ENCODE measurements at regions not wholly inside any gene's neighbourhood (a gene's known extent, or its start where the extent isn't known, plus 50 kb on each side); places are given as distances from the start of the nearest gene placed in this dataset.

DNA sequence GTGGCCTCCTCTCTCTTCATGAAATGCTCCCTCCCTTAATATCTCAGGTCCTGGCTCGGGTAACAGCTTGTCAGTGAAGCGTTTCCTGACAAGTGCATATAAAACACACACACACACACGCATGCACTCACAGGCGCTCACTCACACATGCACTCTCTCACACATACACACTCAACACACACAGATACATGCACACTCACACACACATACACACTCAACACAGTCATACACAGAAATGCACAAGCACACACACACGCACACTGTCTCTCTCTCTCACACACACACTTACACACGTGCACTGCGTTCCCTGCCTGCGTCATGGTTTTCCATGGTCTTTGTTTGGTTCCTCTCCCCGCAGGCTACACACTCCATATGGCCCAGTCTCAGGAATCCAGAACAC lies 344.1 kb downstream of the UQCRFS1 start:
- Histone ChIP-seq H3K4me3 (no peak overlapping the region), H3K27me3 (no peaks in the 10 kb centered on the region), H3K27ac (no peak overlapping the region), H3K4me1 (ENCODE audit: insufficient read depth) (peaks cover 3% of the 10 kb centered on the region), H3K9me3 (no peaks in the 10 kb centered on the region), H3K36me3 (no peaks in the 10 kb centered on the region)
- 78 to 91% (median 88%) methylated on average over 9 of the region's 9 CpGs for WGBS, 3 donors
- intact Hi-C loops (cut with DNase I): no loop called here
- DNase-seq: no peak
- TF ChIP-seq EP300 (IDR thresholded peaks at IDR 0.05) (no peak), POLR2A (IDR thresholded peaks at IDR 0.05) (no peak), CTCF (IDR thresholded peaks at IDR 0.05) (no peak)

DNA sequence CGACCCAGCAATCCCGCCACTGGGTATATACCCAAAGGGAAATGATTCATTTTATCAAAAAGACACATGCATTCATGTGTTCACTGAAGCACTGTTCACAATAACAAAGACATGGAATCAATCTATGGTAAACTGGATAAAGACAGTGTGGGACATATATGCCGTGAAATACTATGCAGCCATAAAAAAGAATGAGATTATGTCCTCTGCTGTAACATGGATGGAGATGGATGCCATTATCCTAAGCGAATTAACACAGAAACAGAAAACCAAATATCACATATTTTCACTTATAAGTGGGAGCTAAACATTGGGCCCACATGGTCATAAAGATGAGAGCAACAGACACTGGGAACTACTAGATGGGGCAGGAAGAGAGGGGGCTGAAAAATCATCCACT lies 345.0 kb downstream of the UQCRFS1 start:
- no peak overlapping the region for H3K27ac ChIP-seq
- H3K9me3 ChIP-seq: no peaks in the 10 kb centered on the region
- H3K36me3 ChIP-seq: no peaks in the 10 kb centered on the region
- DNase-seq: no peak
- H3K4me3 ChIP-seq: no peak overlapping the region
- no peak for TF ChIP-seq EP300 (IDR thresholded peaks at IDR 0.05)
- no peak for TF ChIP-seq CTCF (IDR thresholded peaks at IDR 0.05)
- no peak for TF ChIP-seq POLR2A (IDR thresholded peaks at IDR 0.05)
- no peaks in the 10 kb centered on the region for H3K27me3 ChIP-seq
- peaks cover 7% of the 10 kb centered on the region for H3K4me1 ChIP-seq (ENCODE audit: insufficient read depth)
- intact Hi-C loops (cut with DNase I): no loop called here
- WGBS, 3 donors: 89 to 95% (median 94%) methylated on average over 4 of the region's 4 CpGs

- intact Hi-C loops (cut with DNase I): no loop called here
- H3K9me3 ChIP-seq: no peaks in the 10 kb centered on the region
- H3K27ac ChIP-seq: no peak overlapping the region
- WGBS, 3 donors: 2 to 7% (median 3%) methylated on average over 9 of the region's 9 CpGs
- TF ChIP-seq POLR2A (IDR thresholded peaks at IDR 0.05) (no peak), EP300 (IDR thresholded peaks at IDR 0.05) (no peak), CTCF (IDR thresholded peaks at IDR 0.05) (no peak)
- peak; percentile 50 to 87 (median 65) for DNase-seq
- no peaks in the 10 kb centered on the region for H3K27me3 ChIP-seq
- peaks cover 7% of the 10 kb centered on the region for H3K4me1 ChIP-seq (ENCODE audit: insufficient read depth)
- H3K36me3 ChIP-seq: no peaks in the 10 kb centered on the region
- no peak overlapping the region for H3K4me3 ChIP-seq
Observed at GRCh38 chr19:28864577-28865042, 348.3 kb downstream of the UQCRFS1 start.

DNA sequence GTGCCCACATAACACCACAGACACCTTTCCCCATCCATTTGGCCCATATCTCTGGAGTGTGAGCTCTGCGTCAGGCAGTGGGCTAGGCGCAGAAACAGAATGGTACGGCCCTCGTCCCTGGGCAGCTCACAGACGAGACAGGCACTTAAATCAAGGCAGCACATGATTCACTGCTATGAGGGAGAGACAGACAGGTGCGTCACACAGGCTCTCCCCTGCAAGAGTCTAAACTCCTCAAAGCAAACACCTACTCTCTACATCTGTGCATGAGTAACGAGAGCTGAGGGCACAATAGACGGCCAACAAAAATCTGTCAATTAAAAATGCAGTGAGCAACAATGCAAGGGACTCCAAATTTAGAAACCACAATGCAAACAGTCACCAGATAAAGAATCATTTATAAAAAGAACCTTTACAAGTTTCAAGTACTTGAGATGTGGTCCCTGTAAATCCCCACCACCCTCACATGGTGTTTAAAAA lies 348.9 kb downstream of the UQCRFS1 start:
- intact Hi-C loops (cut with DNase I): no loop called here
- peaks cover 7% of the 10 kb centered on the region for H3K4me1 ChIP-seq (ENCODE audit: insufficient read depth)
- H3K9me3 ChIP-seq: no peaks in the 10 kb centered on the region
- H3K27ac ChIP-seq: no peak overlapping the region
- H3K27me3 ChIP-seq: no peaks in the 10 kb centered on the region
- 12 to 15% (median 14%) methylated on average over 8 of the region's 8 CpGs for WGBS, 3 donors
- no peaks in the 10 kb centered on the region for H3K36me3 ChIP-seq
- no peak for TF ChIP-seq CTCF (IDR thresholded peaks at IDR 0.05)
- no peak for TF ChIP-seq POLR2A (IDR thresholded peaks at IDR 0.05)
- no peak for TF ChIP-seq EP300 (IDR thresholded peaks at IDR 0.05)
- no peak overlapping the region for H3K4me3 ChIP-seq
- no peak for DNase-seq
